Daoy (cell line): ENCODE measurements at regions not wholly inside any gene's neighbourhood (a gene's known extent, or its start where the extent isn't known, plus 50 kb on each side); places are given as distances from the start of the nearest gene placed in this dataset.
"Not testable (repeated sequence)": the region's sequence is repeated elsewhere in the genome, so short reads cannot be mapped to it uniquely, and the experiment has no call there.

Source experiments
- DNase-seq: peaks from one replicate; pipeline ENCODE4 v3.0.0-alpha.2; 2015; ENCODE audit warnings: low read depth

- DNase-seq = no peak
Measured at GRCh38 chr1:70490153-70490552, 79.1 kb downstream of the CTH start.

GRCh38 chr1:70495370-70495769 is 84.3 kb downstream of the CTH start:
- DNase-seq = no peak

- no peak for DNase-seq
Measured at GRCh38 chr1:70496181-70496580, 85.1 kb downstream of the CTH start.

- no peak for DNase-seq
Measured at GRCh38 chr1:70497152-70497551, 86.1 kb downstream of the CTH start.

GRCh38 chr1:70498666-70499065 is 87.6 kb downstream of the CTH start:
- DNase-seq = no peak

- DNase-seq = no peak
Measured at GRCh38 chr1:70499695-70500094, 88.6 kb downstream of the CTH start.

GRCh38 chr1:70503358-70503757 is 92.3 kb downstream of the CTH start:
- DNase-seq = no peak

GRCh38 chr1:70504176-70504820 is 93.2 kb downstream of the CTH start:
- no peak for DNase-seq

- DNase-seq = no peak
Measured at GRCh38 chr1:70504821-70505193, 93.7 kb downstream of the CTH start.

GRCh38 chr1:70507991-70508390 is 96.9 kb downstream of the CTH start:
- DNase-seq = not testable (repeated sequence)

- peak; percentile 61 for DNase-seq
Measured at GRCh38 chr1:70509996-70510876, 99.2 kb downstream of the CTH start.

GRCh38 chr1:70517444-70517843 is 106.4 kb downstream of the CTH start:
- DNase-seq = no peak

GRCh38 chr1:70518106-70518505 is 107.0 kb downstream of the CTH start:
- no peak for DNase-seq

- peak; percentile 27 for DNase-seq
Measured at GRCh38 chr1:70528590-70529333, 117.7 kb downstream of the CTH start.

GRCh38 chr1:70536708-70537366 is 125.8 kb downstream of the CTH start:
- no peak for DNase-seq

- DNase-seq = no peak
Measured at GRCh38 chr1:70537788-70538187, 126.7 kb downstream of the CTH start.

- DNase-seq = no peak
Measured at GRCh38 chr1:70542030-70542429, 131.0 kb downstream of the CTH start.

- DNase-seq = no peak
Measured at GRCh38 chr1:70542856-70543255, 131.8 kb downstream of the CTH start.

- no peak for DNase-seq
Measured at GRCh38 chr1:70546726-70547125, 135.7 kb downstream of the CTH start.

- no peak for DNase-seq
Measured at GRCh38 chr1:70552662-70553566, 141.8 kb downstream of the CTH start.

- no peak for DNase-seq
Measured at GRCh38 chr1:70553567-70553956, 142.5 kb downstream of the CTH start.
